GM23248 (cell line): ENCODE measurements at regions not wholly inside any gene's neighbourhood (a gene's known extent, or its start where the extent isn't known, plus 50 kb on each side); places are given as distances from the start of the nearest gene placed in this dataset.

Experiments
- EZH2 ChIP-seq: fragments of 200-600 bp; sonication (generic); IDR thresholded peaks from 2 replicates; pipeline ENCODE4 v1.6.1; 2018; ENCODE audit warnings: antibody characterized with exemption, mild to moderate bottlenecking; ENCODE audit not compliant: insufficient read depth, poor library complexity, severe bottlenecking
- EZH2phosphoT487 ChIP-seq: fragments of 200-600 bp; sonication (generic); IDR thresholded peaks from 2 replicates; pipeline ENCODE4 v1.6.1; 2018; ENCODE audit warnings: antibody characterized with exemption, moderate library complexity, mild to moderate bottlenecking, low read depth; ENCODE audit not compliant: insufficient read depth

GRCh38 chr2:136539355-136539754, 226.0 kb upstream of the THSD7B start:
- TF ChIP-seq EZH2phosphoT487 (no peak), EZH2 (no peak)
